ENCODE measurements at regions not wholly inside any gene's neighbourhood (a gene's known extent, or its start where the extent isn't known, plus 50 kb on each side); places are given as distances from the start of the nearest gene placed in this dataset.

- peak; percentile 24 for DNase-seq (ENCODE audit: low read depth)
- no peak overlapping the region for H3K4me3 ChIP-seq (replicated peaks; ENCODE audit: low read depth, low read length)
- TF ChIP-seq, protein P1, sequence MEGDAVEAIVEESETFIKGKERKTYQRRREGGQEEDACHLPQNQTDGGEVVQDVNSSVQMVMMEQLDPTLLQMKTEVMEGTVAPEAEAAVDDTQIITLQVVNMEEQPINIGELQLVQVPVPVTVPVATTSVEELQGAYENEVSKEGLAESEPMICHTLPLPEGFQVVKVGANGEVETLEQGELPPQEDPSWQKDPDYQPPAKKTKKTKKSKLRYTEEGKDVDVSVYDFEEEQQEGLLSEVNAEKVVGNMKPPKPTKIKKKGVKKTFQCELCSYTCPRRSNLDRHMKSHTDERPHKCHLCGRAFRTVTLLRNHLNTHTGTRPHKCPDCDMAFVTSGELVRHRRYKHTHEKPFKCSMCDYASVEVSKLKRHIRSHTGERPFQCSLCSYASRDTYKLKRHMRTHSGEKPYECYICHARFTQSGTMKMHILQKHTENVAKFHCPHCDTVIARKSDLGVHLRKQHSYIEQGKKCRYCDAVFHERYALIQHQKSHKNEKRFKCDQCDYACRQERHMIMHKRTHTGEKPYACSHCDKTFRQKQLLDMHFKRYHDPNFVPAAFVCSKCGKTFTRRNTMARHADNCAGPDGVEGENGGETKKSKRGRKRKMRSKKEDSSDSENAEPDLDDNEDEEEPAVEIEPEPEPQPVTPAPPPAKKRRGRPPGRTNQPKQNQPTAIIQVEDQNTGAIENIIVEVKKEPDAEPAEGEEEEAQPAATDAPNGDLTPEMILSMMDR (IDR thresholded peaks at IDR 0.05; ENCODE audit: low read length, missing control alignments): no peak
Observed at GRCh38 chr6:134724771-134725340, 225.0 kb downstream of the ALDH8A1 start.

GRCh38 chr6:134723081-134723871 lies 226.6 kb downstream of the ALDH8A1 start:
- DNase-seq (ENCODE audit: low read depth): no peak
- no peak overlapping the region for H3K4me3 ChIP-seq (replicated peaks; ENCODE audit: low read depth, low read length)
- TF ChIP-seq, protein P1 (IDR thresholded peaks at IDR 0.05; ENCODE audit: low read length, missing control alignments): no peak

- no peak overlapping the region for H3K4me3 ChIP-seq (replicated peaks; ENCODE audit: low read depth, low read length)
- DNase-seq (ENCODE audit: low read depth): no peak
- TF ChIP-seq, protein P1 (IDR thresholded peaks at IDR 0.05; ENCODE audit: low read length, missing control alignments): no peak
Observed at GRCh38 chr6:134722200-134722870, 227.6 kb downstream of the ALDH8A1 start.

DNA sequence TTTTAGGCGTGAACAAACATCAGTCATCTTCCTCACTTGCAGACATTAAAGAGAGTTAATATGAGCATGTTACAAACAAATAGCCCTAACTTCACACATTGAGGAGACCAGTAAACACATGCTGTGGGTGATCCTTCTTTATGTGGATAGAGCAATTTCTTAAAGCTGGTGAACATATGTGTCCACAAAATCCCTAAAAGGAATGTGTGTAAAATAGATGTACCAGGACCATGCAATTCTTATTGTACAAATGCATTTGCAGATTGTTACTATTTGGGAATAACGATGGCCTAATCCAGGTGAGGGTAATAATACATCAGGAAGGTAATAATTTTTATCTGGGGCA lies 228.9 kb downstream of the ALDH8A1 start:
- no peak overlapping the region for H3K4me3 ChIP-seq (replicated peaks; ENCODE audit: low read depth, low read length)
- TF ChIP-seq, protein P1 (IDR thresholded peaks at IDR 0.05; ENCODE audit: low read length, missing control alignments): no peak
- no peak for DNase-seq (ENCODE audit: low read depth)

DNA sequence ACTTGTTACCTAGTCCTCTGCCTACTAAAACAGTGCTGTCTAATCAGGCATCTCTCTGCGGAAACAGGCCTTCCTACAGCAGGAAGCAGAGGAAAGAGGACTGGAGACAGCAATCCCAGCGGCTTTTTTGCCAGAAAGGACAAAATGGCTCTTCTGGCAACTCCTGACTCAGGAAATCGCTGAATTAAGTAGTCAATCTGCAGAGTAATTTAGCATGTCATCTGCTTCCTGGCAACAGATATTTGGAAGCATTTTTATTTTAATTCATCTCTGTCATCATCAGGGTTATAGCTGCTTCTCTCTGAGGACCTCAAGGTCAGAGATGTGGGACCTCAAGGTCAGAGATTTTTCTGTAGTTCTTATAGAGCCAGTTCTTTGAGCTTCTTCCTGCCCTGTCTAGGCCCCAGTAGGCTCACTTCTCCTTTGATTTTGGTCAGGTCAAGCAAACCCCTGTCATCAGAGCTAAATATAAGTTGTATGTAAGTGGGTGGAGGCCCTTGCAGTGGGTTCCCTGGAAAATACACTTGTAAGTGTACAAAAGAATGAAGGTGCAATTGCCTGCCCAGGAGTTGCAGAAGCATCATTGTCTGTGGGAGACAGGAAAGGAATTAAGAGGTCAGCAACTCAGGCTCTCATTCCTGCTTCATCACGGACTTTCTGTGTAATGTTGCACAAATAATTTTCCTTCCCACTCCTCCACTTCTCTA lies 229.4 kb downstream of the ALDH8A1 start:
- TF ChIP-seq, protein P1 (IDR thresholded peaks at IDR 0.05; ENCODE audit: low read length, missing control alignments): no peak
- peak; percentile 44 for DNase-seq (ENCODE audit: low read depth)
- H3K4me3 ChIP-seq (replicated peaks; ENCODE audit: low read depth, low read length): no peak overlapping the region

DNA sequence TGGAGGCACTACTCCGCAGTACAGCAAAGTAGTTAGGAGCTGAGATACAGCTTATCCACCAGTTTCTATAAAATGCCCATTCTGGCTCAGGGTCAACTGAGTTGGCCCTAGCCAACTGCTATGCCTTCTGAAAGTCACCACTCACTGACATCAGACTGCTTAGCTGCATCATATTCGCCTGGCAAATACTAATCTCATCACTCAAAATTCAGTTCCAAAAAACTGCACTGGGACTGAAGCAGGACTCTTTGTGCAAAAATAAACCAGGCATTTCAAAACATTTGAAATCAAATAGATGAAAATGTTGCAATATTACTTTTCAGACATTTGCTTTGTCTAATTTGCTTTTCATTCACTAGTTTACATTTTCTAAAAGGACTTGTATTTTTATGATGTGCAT lies 230.0 kb downstream of the ALDH8A1 start:
- DNase-seq (ENCODE audit: low read depth): no peak
- no peak overlapping the region for H3K4me3 ChIP-seq (replicated peaks; ENCODE audit: low read depth, low read length)
- TF ChIP-seq, protein P1 (IDR thresholded peaks at IDR 0.05; ENCODE audit: low read length, missing control alignments): no peak
